Thyroid gland (tissue), 4 donors: ENCODE measurements at regions not wholly inside any gene's neighbourhood (a gene's known extent, or its start where the extent isn't known, plus 50 kb on each side); places are given as distances from the start of the nearest gene placed in this dataset.

Experiments used
- DNase-seq, 2 donors: peaks; one replicate each; pipeline ENCODE4 v3.0.0-alpha.2; 2019
- H3K27ac ChIP-seq, 3 donors: fragments of 200-600 bp; sonication (generic); 1 replicate in 2 of 3; 2 replicates in 1 of 3; pipeline ENCODE4 v1.5.1; 2016 to 2019; ENCODE audit warnings: mild to moderate bottlenecking in 1 of 3, moderate library complexity in 1 of 3
- H3K27me3 ChIP-seq: fragments of 200-600 bp; sonication (generic); one replicate; pipeline ENCODE4 v1.5.1; 2019
- H3K36me3 ChIP-seq, 2 donors: fragments of 200-600 bp; sonication (generic); one replicate each; pipeline ENCODE4 v1.5.1; 2016 to 2019
- H3K4me1 ChIP-seq, 2 donors: fragments of 200-600 bp; sonication (generic); one replicate each; pipeline ENCODE4 v1.5.1; 2017 to 2019
- H3K4me3 ChIP-seq, 3 donors: fragments of 200-600 bp; sonication (generic); replicated peaks in 1 of 3; 1 replicate in 2 of 3; 2 replicates in 1 of 3; pipeline ENCODE4 v1.5.1; 2016; ENCODE audit warnings: mild to moderate bottlenecking in 1 of 3
- H3K9me3 ChIP-seq: fragments of 200-600 bp; sonication (generic); one replicate; pipeline ENCODE4 v1.5.1; 2017
- CTCF ChIP-seq, 6 experiments: fragments of 200-600 bp in 3 of 6; fragments of 450-650 bp in 3 of 6; sonication (generic) in 3 of 6; IDR thresholded peaks; one replicate each; pipeline ENCODE4 v1.5.1; 2016 to 2019; ENCODE audit warnings: antibody characterized with exemption in 6 of 6, mild to moderate bottlenecking in 2 of 6, inconsistent platforms in 1 of 6, moderate library complexity in 1 of 6
- POLR2A ChIP-seq, 2 donors: fragments of 450-650 bp; IDR thresholded peaks; one replicate each; pipeline ENCODE4 v1.6.1; 2017; ENCODE audit warnings: antibody characterized with exemption in 2 of 2, mild to moderate bottlenecking in 2 of 2, moderate library complexity in 1 of 2
- WGBS, 2 donors: methylation state at CpG; one replicate each; pipeline ENCODE4 v1.1.5; 2017; 5-methylcytosine and 5-hydroxymethylcytosine counted together
- intact Hi-C: fragments of 100-400 bp; cut with DNase I; formaldehyde crosslinking; loops from one replicate; pipeline ENCODE4 v1.15.1; 2023

- 79 to 91% methylated on average over 2 of the region's 2 CpGs for WGBS, 2 donors
- DNase-seq, result no peak
- Histone ChIP-seq H3K27me3 (no peaks in the 10 kb centered on the region), H3K27ac (no peak overlapping the region), H3K4me1 (no peaks in the 10 kb centered on the region), H3K36me3 (no peaks in the 10 kb centered on the region), H3K4me3 (no peak overlapping the region), H3K9me3 (no peaks in the 10 kb centered on the region)
- intact Hi-C loops, result no loop called here
- TF ChIP-seq POLR2A (IDR thresholded peaks at IDR 0.05), result no peak
- TF ChIP-seq CTCF (IDR thresholded peaks at IDR 0.05), result no peak
These were observed 765.3 kb downstream of the REEP3 start for GRCh38 chr10:64286533-64286932.

GRCh38 chr10:64288404-64288803 lies 767.2 kb downstream of the REEP3 start:
- H3K4me3 ChIP-seq, result no peak overlapping the region
- DNase-seq, result no peak
- no peaks in the 10 kb centered on the region for H3K4me1 ChIP-seq
- 67 to 88% methylated on average over 1 of the region's 1 CpG for WGBS, 2 donors
- no peaks in the 10 kb centered on the region for H3K36me3 ChIP-seq
- intact Hi-C loops, result no loop called here
- no peak for TF ChIP-seq POLR2A (IDR thresholded peaks at IDR 0.05)
- no peaks in the 10 kb centered on the region for H3K9me3 ChIP-seq
- H3K27ac ChIP-seq, result no peak overlapping the region
- H3K27me3 ChIP-seq, result no peaks in the 10 kb centered on the region

GRCh38 chr10:64303566-64303965 lies 782.4 kb downstream of the REEP3 start:
- intact Hi-C loops, result no loop called here
- TF ChIP-seq CTCF (IDR thresholded peaks at IDR 0.05) (no peak), POLR2A (IDR thresholded peaks at IDR 0.05) (no peak)
- H3K27me3 ChIP-seq, result no peaks in the 10 kb centered on the region
- no peak for DNase-seq
- H3K9me3 ChIP-seq, result no peaks in the 10 kb centered on the region
- H3K4me1 ChIP-seq, result no peaks in the 10 kb centered on the region
- no peak overlapping the region for H3K27ac ChIP-seq
- WGBS, 2 donors, result 93 to 97% methylated on average over 1 of the region's 1 CpG
- H3K4me3 ChIP-seq, result no peak overlapping the region
- H3K36me3 ChIP-seq, result no peaks in the 10 kb centered on the region

- Histone ChIP-seq H3K27ac (no peak overlapping the region), H3K36me3 (no peaks in the 10 kb centered on the region), H3K4me1 (no peaks in the 10 kb centered on the region), H3K4me3 (no peak overlapping the region), H3K27me3 (no peaks in the 10 kb centered on the region), H3K9me3 (no peaks in the 10 kb centered on the region)
- 43 to 62% methylated on average over 3 of the region's 3 CpGs for WGBS, 2 donors
- DNase-seq, result no peak
- intact Hi-C loops, result no loop called here
- no peak for TF ChIP-seq POLR2A (IDR thresholded peaks at IDR 0.05)
- no peak for TF ChIP-seq CTCF (IDR thresholded peaks at IDR 0.05)
These were observed 785.6 kb downstream of the REEP3 start for GRCh38 chr10:64306729-64307327.

GRCh38 chr10:64312876-64313275 lies 791.7 kb downstream of the REEP3 start:
- no peaks in the 10 kb centered on the region for H3K27me3 ChIP-seq
- no peak overlapping the region for H3K4me3 ChIP-seq
- H3K27ac ChIP-seq, result no peak overlapping the region
- H3K9me3 ChIP-seq, result no peaks in the 10 kb centered on the region
- intact Hi-C loops, result no loop called here
- DNase-seq, result no peak
- no peaks in the 10 kb centered on the region for H3K36me3 ChIP-seq
- no peaks in the 10 kb centered on the region for H3K4me1 ChIP-seq
- TF ChIP-seq CTCF (IDR thresholded peaks at IDR 0.05) (no peak), POLR2A (IDR thresholded peaks at IDR 0.05) (no peak)
- WGBS, 2 donors, result 72 to 74% methylated on average over 5 of the region's 5 CpGs

- intact Hi-C loops, result no loop called here
- no peak for TF ChIP-seq CTCF (IDR thresholded peaks at IDR 0.05)
- TF ChIP-seq POLR2A (IDR thresholded peaks at IDR 0.05), result no peak
- Histone ChIP-seq H3K9me3 (no peaks in the 10 kb centered on the region), H3K36me3 (no peaks in the 10 kb centered on the region), H3K4me3 (no peak overlapping the region), H3K27ac (no peak overlapping the region), H3K27me3 (no peaks in the 10 kb centered on the region), H3K4me1 (no peaks in the 10 kb centered on the region)
- WGBS, 2 donors, result 70 to 77% methylated on average over 2 of the region's 2 CpGs
- DNase-seq, result no peak
These were observed 792.8 kb downstream of the REEP3 start for GRCh38 chr10:64313967-64314366.
